ENCODE measurements at regions not wholly inside any gene's neighbourhood (a gene's known extent, or its start where the extent isn't known, plus 50 kb on each side); places are given as distances from the start of the nearest gene placed in this dataset.

GRCh38 chr7:45256309-45256708, 98.7 kb downstream of the RAMP3 start:
- Mint-ChIP-seq H3K4me1 (ENCODE audit: unreplicated experiment) (no peaks in the 10 kb centered on the region), H3K27me3 (peaks cover 51% of the 10 kb centered on the region), H3K9me3 (no peaks in the 10 kb centered on the region), H3K27ac (no peak overlapping the region), H3K4me3 (no peak overlapping the region), H3K36me3 (no peaks in the 10 kb centered on the region)
- no peak for DNase-seq (ENCODE audit: extremely low spot score, unreplicated experiment)
- TF ChIP-seq CTCF (conservative IDR thresholded peaks at IDR 0.05) = no peak

GRCh38 chr7:45256775-45257174, 99.2 kb downstream of the RAMP3 start:
- Mint-ChIP-seq H3K4me1 (ENCODE audit: unreplicated experiment) (no peaks in the 10 kb centered on the region), H3K4me3 (no peak overlapping the region), H3K9me3 (no peaks in the 10 kb centered on the region), H3K36me3 (no peaks in the 10 kb centered on the region), H3K27ac (no peak overlapping the region), H3K27me3 (peaks cover 53% of the 10 kb centered on the region)
- no peak for DNase-seq (ENCODE audit: extremely low spot score, unreplicated experiment)
- TF ChIP-seq CTCF (conservative IDR thresholded peaks at IDR 0.05) = no peak

- H3K27me3 Mint-ChIP-seq = peaks cover 53% of the 10 kb centered on the region
- no peak for TF ChIP-seq CTCF (conservative IDR thresholded peaks at IDR 0.05)
- H3K4me1 Mint-ChIP-seq (ENCODE audit: unreplicated experiment) = no peaks in the 10 kb centered on the region
- H3K36me3 Mint-ChIP-seq = no peaks in the 10 kb centered on the region
- H3K4me3 Mint-ChIP-seq = no peak overlapping the region
- H3K9me3 Mint-ChIP-seq = no peaks in the 10 kb centered on the region
- DNase-seq (ENCODE audit: extremely low spot score, unreplicated experiment) = no peak
- no peak overlapping the region for H3K27ac Mint-ChIP-seq
Observed at GRCh38 chr7:45257284-45257683, 99.7 kb downstream of the RAMP3 start.

- Mint-ChIP-seq H3K27ac (no peak overlapping the region), H3K27me3 (peaks cover 43% of the 10 kb centered on the region), H3K4me3 (no peak overlapping the region), H3K9me3 (no peaks in the 10 kb centered on the region), H3K36me3 (no peaks in the 10 kb centered on the region), H3K4me1 (ENCODE audit: unreplicated experiment) (no peaks in the 10 kb centered on the region)
- no peak for TF ChIP-seq CTCF (conservative IDR thresholded peaks at IDR 0.05)
- no peak for DNase-seq (ENCODE audit: extremely low spot score, unreplicated experiment)
Observed at GRCh38 chr7:45258533-45259226, 101.1 kb downstream of the RAMP3 start.

GRCh38 chr7:45259227-45259596, 101.6 kb downstream of the RAMP3 start:
- no peaks in the 10 kb centered on the region for H3K36me3 Mint-ChIP-seq
- H3K27me3 Mint-ChIP-seq = peaks cover 40% of the 10 kb centered on the region
- H3K27ac Mint-ChIP-seq = no peak overlapping the region
- TF ChIP-seq CTCF (conservative IDR thresholded peaks at IDR 0.05) = no peak
- no peaks in the 10 kb centered on the region for H3K4me1 Mint-ChIP-seq (ENCODE audit: unreplicated experiment)
- H3K9me3 Mint-ChIP-seq = no peaks in the 10 kb centered on the region
- H3K4me3 Mint-ChIP-seq = no peak overlapping the region
- no peak for DNase-seq (ENCODE audit: extremely low spot score, unreplicated experiment)
